ENCODE measurements at regions not wholly inside any gene's neighbourhood (a gene's known extent, or its start where the extent isn't known, plus 50 kb on each side); places are given as distances from the start of the nearest gene placed in this dataset.
A peak's percentile ranks its signal among the peaks of the same experiment; 100 is the strongest.
"Not testable (repeated sequence)": the region's sequence is repeated elsewhere in the genome, so short reads cannot be mapped to it uniquely, and the experiment has no call there.

GRCh38 chr11:69905611-69906452, 86.6 kb upstream of the FGF3 start:
- no peak for DNase-seq (ENCODE audit: low read depth)

- DNase-seq (ENCODE audit: low read depth): no peak
These were observed 87.3 kb upstream of the FGF3 start for GRCh38 chr11:69906453-69906907.

GRCh38 chr11:69907611-69908010, 88.4 kb upstream of the FGF3 start:
- DNase-seq (ENCODE audit: low read depth): no peak

- no peak for DNase-seq (ENCODE audit: low read depth)
These were observed 89.5 kb upstream of the FGF3 start for GRCh38 chr11:69908511-69909220.

- no peak for DNase-seq (ENCODE audit: low read depth)
These were observed 90.6 kb upstream of the FGF3 start for GRCh38 chr11:69909561-69910518.

DNA sequence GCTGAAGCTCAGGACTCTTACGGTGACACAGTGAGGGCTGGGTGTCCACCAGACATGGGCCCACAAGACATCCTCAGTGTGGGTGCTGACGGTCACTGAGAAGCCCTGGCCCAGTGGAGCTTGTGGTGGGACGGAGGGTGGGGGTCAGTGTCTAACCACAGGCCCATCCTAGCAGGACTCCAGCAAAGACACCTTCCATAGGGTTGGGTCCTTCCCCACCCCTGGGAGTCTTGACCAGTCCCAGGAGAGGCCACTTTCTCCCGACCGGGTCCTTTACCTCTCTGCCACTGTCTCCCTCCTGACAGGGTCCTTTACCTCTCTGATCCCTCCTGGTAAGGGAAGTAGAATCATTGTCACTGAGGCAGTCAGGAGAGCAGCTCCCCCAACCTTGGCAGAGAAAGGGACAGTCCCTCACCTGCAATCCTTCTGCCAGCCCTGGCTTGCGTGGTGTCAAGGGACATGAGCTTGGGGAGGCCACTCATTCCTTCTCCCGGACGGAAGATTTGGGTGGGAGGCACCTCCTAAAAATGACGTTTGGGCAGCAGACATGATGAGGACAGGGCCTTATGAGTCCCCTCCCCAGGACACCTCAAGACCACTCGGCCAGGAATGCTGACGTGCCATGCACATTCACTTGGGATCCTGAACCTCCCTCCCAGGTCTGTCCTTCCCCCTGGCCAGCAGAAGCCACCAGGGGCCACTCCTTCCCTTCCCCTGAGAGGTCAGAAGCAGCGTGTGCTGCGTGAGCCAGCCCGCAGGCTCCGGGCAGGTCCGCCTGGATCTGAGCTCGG, 91.5 kb upstream of the FGF3 start:
- no peak for DNase-seq (ENCODE audit: low read depth)

GRCh38 chr11:69911310-69912160, 92.3 kb upstream of the FGF3 start:
- DNase-seq (ENCODE audit: low read depth): no peak

DNA sequence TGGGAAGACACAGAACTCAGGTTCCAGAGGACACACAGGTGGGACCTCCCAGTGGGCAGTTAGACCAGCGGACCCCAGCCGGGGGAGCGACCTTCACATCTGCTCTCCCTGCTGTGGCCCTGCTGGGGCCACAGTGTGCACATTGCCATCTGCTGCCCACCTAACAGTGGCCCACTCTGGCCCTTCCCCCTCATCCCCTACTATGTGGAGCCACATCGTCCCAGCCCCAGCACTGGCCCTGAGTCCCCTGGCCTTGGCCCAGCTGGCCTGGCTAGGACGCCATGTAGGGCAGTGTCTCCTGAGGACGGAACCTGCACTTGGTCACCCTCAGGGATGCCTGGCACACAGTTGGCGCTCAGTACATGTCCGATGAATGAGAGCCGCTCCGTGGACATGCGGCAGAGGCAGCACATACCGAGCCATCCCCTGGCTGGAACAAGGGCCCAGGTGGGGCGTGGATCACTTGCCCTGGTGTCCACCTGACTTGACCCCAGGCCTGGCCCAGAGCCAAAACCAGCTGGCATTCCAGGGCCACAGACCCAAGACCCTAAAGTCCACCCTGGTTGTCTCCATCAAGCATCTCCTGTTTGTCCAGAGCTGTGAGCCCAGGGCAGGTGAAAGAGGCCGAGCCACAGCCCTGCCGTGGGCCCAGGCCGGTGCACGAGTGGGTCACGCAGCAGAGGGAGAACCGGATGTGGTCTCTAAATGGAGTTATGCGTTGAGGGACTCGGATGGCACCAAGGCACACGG, 93.1 kb upstream of the FGF3 start:
- no peak for DNase-seq (ENCODE audit: low read depth)

DNA sequence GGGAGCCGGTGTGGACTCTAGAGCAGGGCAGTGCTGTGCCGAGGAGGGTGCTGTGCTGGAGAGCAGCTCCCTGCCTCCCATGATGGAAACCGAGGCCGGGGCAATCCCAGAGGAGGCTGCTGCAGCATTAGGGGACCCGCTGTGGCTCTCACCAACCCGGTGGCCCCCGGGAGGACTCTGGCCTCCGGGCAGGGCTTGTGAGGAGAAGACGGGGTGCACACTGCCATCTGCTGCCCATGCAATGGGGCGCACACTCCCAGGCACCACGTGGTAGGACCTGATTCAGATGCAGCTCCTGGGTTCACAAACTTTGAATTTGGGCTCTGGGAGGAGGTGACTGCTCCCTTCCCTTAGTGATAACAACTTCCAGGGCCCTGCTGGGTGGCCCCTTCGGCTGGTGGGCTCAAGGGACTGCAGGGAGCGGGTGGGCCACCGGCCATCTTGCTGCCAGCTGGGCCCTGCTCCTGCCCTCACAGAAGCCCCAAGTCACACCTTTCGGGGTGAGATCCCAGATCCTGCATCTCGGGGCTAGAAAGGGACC, 93.8 kb upstream of the FGF3 start:
- no peak for DNase-seq (ENCODE audit: low read depth)

DNA sequence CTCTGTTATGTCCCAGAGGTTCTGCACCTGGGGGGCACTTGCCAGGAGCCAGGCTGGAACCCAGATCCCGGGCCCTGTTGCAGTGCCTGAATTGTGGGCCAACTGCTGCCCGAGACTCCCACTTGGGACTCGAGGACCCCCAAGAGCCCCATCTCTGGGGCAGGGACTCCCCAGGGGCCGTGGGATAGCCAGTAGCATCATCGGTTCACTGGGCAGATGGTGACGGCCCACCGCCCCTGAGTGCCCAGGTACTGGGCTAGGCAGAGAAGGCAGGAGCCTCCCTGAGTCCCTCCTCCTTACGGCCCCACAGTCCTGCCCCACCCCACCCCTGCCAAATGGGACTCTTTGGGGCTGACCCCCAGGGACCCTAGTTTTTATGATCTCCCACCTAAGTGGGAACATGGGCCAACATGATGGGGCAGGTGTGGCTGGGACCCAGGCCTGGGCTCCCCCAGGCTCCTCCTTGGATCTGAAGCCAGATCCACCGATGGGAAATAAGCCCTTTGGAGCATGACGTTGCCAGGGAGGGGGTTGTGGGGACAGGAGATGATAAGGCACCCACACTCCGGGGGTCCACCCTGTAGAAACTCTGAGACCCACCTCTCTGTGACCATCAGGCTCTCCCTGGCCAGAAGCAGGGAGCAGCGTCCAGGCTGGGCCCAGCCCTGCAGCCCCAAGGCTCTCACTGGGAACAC, 94.5 kb upstream of the FGF3 start:
- DNase-seq (ENCODE audit: low read depth): no peak

DNA sequence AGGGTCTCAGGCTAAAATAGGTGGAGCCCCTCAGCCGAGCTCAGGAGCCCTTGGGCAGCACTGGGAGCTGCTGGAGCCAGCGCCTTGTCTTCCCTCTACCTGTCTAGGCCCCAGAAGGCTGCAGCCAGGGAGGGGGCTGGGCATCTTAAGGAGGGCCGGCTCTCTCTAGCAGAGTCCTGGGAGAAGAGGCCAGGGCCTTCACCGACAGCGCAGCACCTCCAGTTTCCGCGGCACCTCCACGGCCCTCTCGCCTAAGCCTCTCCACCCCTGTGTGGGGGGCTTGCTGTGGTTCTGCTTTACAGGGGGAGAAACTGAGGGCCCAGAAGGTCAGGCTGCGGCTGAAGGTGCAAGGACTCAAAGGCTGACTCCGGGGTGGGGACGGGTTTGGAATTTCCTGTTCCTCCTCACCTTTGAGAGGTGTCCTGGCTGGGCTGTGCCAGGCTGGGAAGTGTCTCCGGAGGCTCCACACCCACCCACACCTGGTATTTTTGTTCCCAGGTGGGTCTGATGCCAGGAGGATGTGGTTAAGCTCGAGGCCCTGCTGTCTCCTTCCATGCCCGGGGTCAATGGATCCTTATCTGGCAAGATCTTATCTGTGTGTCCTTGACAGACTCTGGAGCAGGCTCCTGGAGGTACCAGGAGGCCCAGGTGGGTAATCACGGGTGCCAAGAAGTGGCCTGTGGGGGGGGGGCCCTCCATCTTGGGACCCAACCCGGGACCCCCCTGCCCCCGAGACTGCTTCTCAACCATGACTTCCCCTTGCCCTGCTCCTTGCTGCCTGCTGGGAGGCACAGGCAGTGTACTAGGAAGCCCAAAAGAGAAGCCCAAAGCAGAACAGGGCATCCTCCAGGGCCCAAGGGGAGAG, 95.3 kb upstream of the FGF3 start:
- DNase-seq (ENCODE audit: low read depth): no peak

GRCh38 chr11:69915151-69915500, 95.9 kb upstream of the FGF3 start:
- no peak for DNase-seq (ENCODE audit: low read depth)

DNA sequence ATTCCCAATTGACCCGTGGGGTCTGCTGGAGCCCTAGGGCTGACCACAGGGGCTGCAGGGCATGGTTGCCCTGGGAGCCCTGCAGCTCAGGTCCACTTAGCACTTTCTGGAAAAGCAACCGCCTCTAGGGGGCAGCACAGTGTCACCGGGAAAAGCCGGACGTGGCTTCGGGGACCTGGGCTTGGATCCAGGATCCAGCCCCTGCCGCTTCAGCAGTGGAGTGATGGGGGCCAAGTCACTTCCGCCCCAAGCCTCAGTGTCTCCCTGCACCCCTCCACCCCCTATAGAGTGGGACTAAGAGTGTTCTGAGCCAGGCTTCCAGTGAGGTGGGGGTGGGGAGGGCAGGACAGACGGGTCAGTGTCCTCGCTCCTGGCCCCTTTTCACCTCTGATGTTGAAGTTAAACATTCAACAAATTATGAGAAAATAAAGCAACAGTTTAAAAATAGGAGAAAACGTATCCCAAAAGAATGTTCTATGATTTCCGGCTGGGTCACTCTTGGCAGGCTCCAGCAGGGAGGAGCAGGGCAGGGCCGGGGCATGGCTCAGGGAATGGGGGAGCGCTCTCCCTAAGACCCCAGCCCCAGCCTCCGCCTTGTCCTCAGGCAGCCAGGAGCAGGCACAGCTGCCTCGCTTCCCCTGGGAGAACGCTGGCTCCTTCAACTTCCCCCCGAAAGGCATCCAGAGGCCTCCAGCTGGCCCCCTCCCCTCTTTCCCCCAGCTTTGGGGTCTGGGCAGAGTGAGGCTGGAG, 96.5 kb upstream of the FGF3 start:
- DNase-seq (ENCODE audit: low read depth): peak; percentile 13

DNA sequence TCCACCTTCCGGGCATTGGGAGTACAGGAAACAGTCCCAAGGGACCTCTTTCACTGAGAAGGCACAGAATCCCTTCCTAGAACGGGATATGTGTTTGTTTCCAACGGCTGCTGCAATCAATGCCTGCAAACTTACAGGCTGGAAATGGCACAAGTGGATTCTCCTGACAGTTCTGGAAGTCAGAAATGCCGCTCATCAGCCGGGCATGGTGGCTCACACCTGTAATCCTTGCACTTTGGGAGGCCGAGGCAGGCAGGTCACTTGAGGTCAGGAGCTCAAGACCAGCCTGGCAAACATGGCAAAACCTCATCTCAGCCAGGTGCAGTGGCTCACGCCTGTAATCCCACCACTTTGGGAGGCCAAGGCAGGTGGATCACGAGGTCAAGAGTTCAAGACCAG, 97.0 kb upstream of the FGF3 start:
- not testable (repeated sequence) for DNase-seq (ENCODE audit: low read depth)

- DNase-seq (ENCODE audit: low read depth): no peak
These were observed 97.7 kb upstream of the FGF3 start for GRCh38 chr11:69916806-69917387.

- no peak for DNase-seq (ENCODE audit: low read depth)
These were observed 98.3 kb upstream of the FGF3 start for GRCh38 chr11:69917529-69917928.

All from activated T-cell treated with anti-CD3 and anti-CD28 coated beads for 1 hour (primary cell).